ENCODE measurements at regions not wholly inside any gene's neighbourhood (a gene's known extent, or its start where the extent isn't known, plus 50 kb on each side); places are given as distances from the start of the nearest gene placed in this dataset.

- TF ChIP-seq, protein P1, sequence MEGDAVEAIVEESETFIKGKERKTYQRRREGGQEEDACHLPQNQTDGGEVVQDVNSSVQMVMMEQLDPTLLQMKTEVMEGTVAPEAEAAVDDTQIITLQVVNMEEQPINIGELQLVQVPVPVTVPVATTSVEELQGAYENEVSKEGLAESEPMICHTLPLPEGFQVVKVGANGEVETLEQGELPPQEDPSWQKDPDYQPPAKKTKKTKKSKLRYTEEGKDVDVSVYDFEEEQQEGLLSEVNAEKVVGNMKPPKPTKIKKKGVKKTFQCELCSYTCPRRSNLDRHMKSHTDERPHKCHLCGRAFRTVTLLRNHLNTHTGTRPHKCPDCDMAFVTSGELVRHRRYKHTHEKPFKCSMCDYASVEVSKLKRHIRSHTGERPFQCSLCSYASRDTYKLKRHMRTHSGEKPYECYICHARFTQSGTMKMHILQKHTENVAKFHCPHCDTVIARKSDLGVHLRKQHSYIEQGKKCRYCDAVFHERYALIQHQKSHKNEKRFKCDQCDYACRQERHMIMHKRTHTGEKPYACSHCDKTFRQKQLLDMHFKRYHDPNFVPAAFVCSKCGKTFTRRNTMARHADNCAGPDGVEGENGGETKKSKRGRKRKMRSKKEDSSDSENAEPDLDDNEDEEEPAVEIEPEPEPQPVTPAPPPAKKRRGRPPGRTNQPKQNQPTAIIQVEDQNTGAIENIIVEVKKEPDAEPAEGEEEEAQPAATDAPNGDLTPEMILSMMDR (IDR thresholded peaks at IDR 0.05 in 8 of 11, conservative IDR thresholded peaks at IDR 0.05 in 3 of 11), result no peak
- TF ChIP-seq POLR2AphosphoS5 (IDR thresholded peaks at IDR 0.05), result no peak
These were observed 137.7 kb upstream of the NKX1-1 start for GRCh38 chr4:1543976-1544375.
